H1 (cell line): ENCODE measurements at regions not wholly inside any gene's neighbourhood (a gene's known extent, or its start where the extent isn't known, plus 50 kb on each side); places are given as distances from the start of the nearest gene placed in this dataset.

Experiments
- CTCF ChIA-PET: fragments of 300-600 bp; sonication (Branson Sonifier 250); formaldehyde crosslinking; loops from one replicate; lab custom pipeline; 2021; ENCODE audit not compliant: partially characterized antibody; lab: Charles Lee
- POLR2A ChIA-PET: fragments of 300-600 bp; sonication (Branson Sonifier 250); formaldehyde crosslinking; loops from one replicate; lab custom pipeline; 2021; ENCODE audit warnings: inconsistent platforms; ENCODE audit not compliant: partially characterized antibody; lab: Charles Lee
- DNase-seq, 2 experiments: peaks; one replicate each; pipeline versions ENCODE4 v3.0.0 to v3.0.0-alpha.2; 2010 to 2022; ENCODE audit warnings: low spot score in 2 of 2, low read depth in 1 of 2, mixed read lengths in 1 of 2
- FAIRE-seq: peaks from 2 replicates; lab custom pipeline; 2011; peaks lifted over from hg19 to GRCh38; lab: Jason Lieb, UNC
- H2AFZ ChIP-seq: 2 replicates; pipeline ENCODE4 v1.8.1; 2012; ENCODE audit warnings: low read length, inconsistent platforms
- H2AK5ac ChIP-seq: 2 replicates; pipeline ENCODE4 v1.6.1; 2013; ENCODE audit warnings: low read depth, low read length
- H2BK120ac ChIP-seq: replicated peaks from 2 replicates; pipeline ENCODE3; 2013; ENCODE audit warnings: low read depth, low read length, inconsistent platforms
- H2BK12ac ChIP-seq: 2 replicates; pipeline ENCODE4 v1.6.1; 2013; ENCODE audit warnings: low read depth, low read length
- H2BK15ac ChIP-seq: 2 replicates; pipeline ENCODE4 v1.6.1; 2013; ENCODE audit warnings: low read length
- H2BK20ac ChIP-seq: 2 replicates; pipeline ENCODE4 v1.6.1; 2013; ENCODE audit warnings: low read length
- H2BK5ac ChIP-seq: 2 replicates; pipeline ENCODE4 v1.6.1; 2013; ENCODE audit warnings: low read depth, low read length
- H3K14ac ChIP-seq: 2 replicates; pipeline ENCODE4 v1.6.1; 2013; ENCODE audit warnings: inconsistent platforms; ENCODE audit not compliant: insufficient read length
- H3K18ac ChIP-seq: 2 replicates; pipeline ENCODE4 v1.6.1; 2013; ENCODE audit warnings: low read length; ENCODE audit errors: extremely low read depth
- H3K23ac ChIP-seq: 2 replicates; pipeline ENCODE4 v1.6.1; 2013; ENCODE audit warnings: inconsistent platforms; ENCODE audit not compliant: insufficient read length
- H3K23me2 ChIP-seq: 2 replicates; pipeline ENCODE4 v1.6.1; 2013; ENCODE audit warnings: low read depth, low read length
- H3K27ac ChIP-seq: 2 replicates; pipeline ENCODE4 v1.6.1; 2011; ENCODE audit warnings: low read depth, low read length, inconsistent platforms
- H3K27me3 ChIP-seq, 4 experiments: replicated peaks in 1 of 4; 1 replicate in 1 of 4; 2 replicates in 3 of 4; pipeline versions ENCODE4 v1.6.1 to v1.8.1; 2011 to 2013; ENCODE audit warnings: low read length in 3 of 4, mild to moderate bottlenecking in 3 of 4, inconsistent platforms in 2 of 4, mixed read lengths in 2 of 4, moderate library complexity in 1 of 4; ENCODE audit not compliant: control insufficient read depth in 3 of 4, insufficient read depth in 3 of 4; ENCODE audit errors: extremely low read depth in 1 of 4
- H3K36me3 ChIP-seq, 4 experiments: 2 replicates each; pipeline versions ENCODE4 v1.6.1 to v1.8.1; 2011 to 2013; ENCODE audit warnings: mild to moderate bottlenecking in 4 of 4, low read length in 3 of 4, moderate library complexity in 2 of 4, control low read depth in 1 of 4, inconsistent platforms in 1 of 4; ENCODE audit not compliant: insufficient read depth in 4 of 4, control insufficient read depth in 2 of 4
- H3K4ac ChIP-seq: replicated peaks from 2 replicates; pipeline ENCODE3; 2013; ENCODE audit warnings: low read length, low read depth, mixed read lengths, inconsistent platforms; ENCODE audit not compliant: insufficient read length
- H3K4me1 ChIP-seq, 4 experiments: replicated peaks in 1 of 4; 1 replicate in 1 of 4; 2 replicates in 3 of 4; pipeline versions ENCODE4 v1.6.1 to v1.8.1; 2011 to 2013; ENCODE audit warnings: low read length in 3 of 4, inconsistent platforms in 2 of 4, mixed read lengths in 1 of 4; ENCODE audit not compliant: insufficient read depth in 4 of 4, control insufficient read depth in 3 of 4
- H3K4me2 ChIP-seq, 2 experiments: 2 replicates each; pipeline versions ENCODE4 v1.6.1 to v1.8.1; 2011 to 2013; ENCODE audit warnings: low read depth in 2 of 2, low read length in 2 of 2, control low read depth in 1 of 2, inconsistent platforms in 1 of 2, mild to moderate bottlenecking in 1 of 2; ENCODE audit not compliant: insufficient read depth in 1 of 2
- H3K4me3 ChIP-seq, 4 experiments: fragments of 200-600, 300-600 bp in 1 of 4; sonication (generic), shearing (Covaris generic), sonication (Bioruptor Twin) in 1 of 4; 2 replicates each; pipeline versions ENCODE4 v1.5.1 to v1.8.1; 2011 to 2016; ENCODE audit warnings: low read length in 4 of 4, low read depth in 3 of 4, control low read depth in 2 of 4, inconsistent platforms in 2 of 4, mild to moderate bottlenecking in 2 of 4, mixed read lengths in 1 of 4, moderate library complexity in 1 of 4; ENCODE audit not compliant: insufficient read depth in 2 of 4; ENCODE audit errors: extremely low read depth in 1 of 4
- H3K56ac ChIP-seq: replicated peaks from 2 replicates; pipeline ENCODE3; 2013; ENCODE audit warnings: low read depth, mild to moderate bottlenecking, mixed read lengths, low read length, inconsistent platforms; ENCODE audit not compliant: insufficient read length
- H3K79me1 ChIP-seq: 2 replicates; pipeline ENCODE4 v1.6.1; 2013; ENCODE audit warnings: low read depth, low read length, control low read depth
- H3K79me2 ChIP-seq, 2 experiments: 2 replicates each; pipeline versions ENCODE4 v1.6.1 to v1.8.1; 2012 to 2013; ENCODE audit warnings: low read length in 2 of 2, mild to moderate bottlenecking in 2 of 2, inconsistent platforms in 1 of 2; ENCODE audit not compliant: insufficient read depth in 2 of 2, control insufficient read depth in 1 of 2
- H3K9ac ChIP-seq, 4 experiments: replicated peaks in 1 of 4; 1 replicate in 1 of 4; 2 replicates in 3 of 4; pipeline versions ENCODE4 v1.6.1 to v1.8.1; 2011 to 2013; ENCODE audit warnings: low read depth in 3 of 4, low read length in 3 of 4, control low read depth in 2 of 4, mild to moderate bottlenecking in 2 of 4, moderate library complexity in 2 of 4, inconsistent platforms in 1 of 4; ENCODE audit errors: extremely low read depth in 1 of 4
- H3K9me3 ChIP-seq, 2 experiments: 2 replicates each; pipeline versions ENCODE4 v1.6.1 to v1.8.1; 2012 to 2013; ENCODE audit warnings: mild to moderate bottlenecking in 2 of 2, moderate library complexity in 2 of 2, control low read depth in 1 of 2, inconsistent platforms in 1 of 2, low read depth in 1 of 2, low read length in 1 of 2, mixed read lengths in 1 of 2; ENCODE audit not compliant: insufficient read depth in 2 of 2
- H4K20me1 ChIP-seq, 2 experiments: replicated peaks in 1 of 2; 2 replicates each; pipeline versions ENCODE3 to v1.8.1; 2011 to 2013; ENCODE audit warnings: inconsistent platforms in 2 of 2, low read length in 2 of 2, mild to moderate bottlenecking in 1 of 2; ENCODE audit not compliant: insufficient read depth in 2 of 2, control insufficient read depth in 1 of 2
- H4K5ac ChIP-seq: 2 replicates; pipeline ENCODE4 v1.6.1; 2013; ENCODE audit warnings: low read length, low read depth, mixed read lengths, inconsistent platforms; ENCODE audit not compliant: insufficient read length
- H4K8ac ChIP-seq: 2 replicates; pipeline ENCODE4 v1.8.0; 2013; ENCODE audit warnings: mild to moderate bottlenecking, moderate library complexity, low read length, inconsistent platforms; ENCODE audit not compliant: insufficient read depth; ENCODE audit errors: extremely low read depth
- H4K91ac ChIP-seq: replicated peaks from 2 replicates; pipeline ENCODE3; 2013; ENCODE audit warnings: low read length, mixed read lengths, inconsistent platforms; ENCODE audit not compliant: insufficient read length
- KDM5A ChIP-seq: fragments of 200-600 bp; IDR thresholded peaks from 2 replicates; pipeline ENCODE4 v1.7.1; 2012; ENCODE audit warnings: mild to moderate bottlenecking, low read length, inconsistent platforms, mixed read lengths
- RAD21 ChIP-seq, 2 experiments: IDR thresholded peaks in 1 of 2; conservative IDR thresholded peaks in 1 of 2; 2 replicates each; pipeline ENCODE4 v1.6.1; 2011; ENCODE audit warnings: low read depth in 2 of 2, low read length in 2 of 2, improper control_type of control experiment in 1 of 2, inconsistent platforms in 1 of 2, mild to moderate bottlenecking in 1 of 2, moderate library complexity in 1 of 2
- TAF7 ChIP-seq: optimal IDR thresholded peaks from 2 replicates; pipeline ENCODE3; 2011; ENCODE audit warnings: low read depth, mild to moderate bottlenecking, inconsistent platforms, low read length, moderate library complexity, borderline replicate concordance
- WGBS, 2 experiments: shearing (Covaris generic) in 1 of 2; methylation state at CpG; one replicate each; pipeline versions ENCODE4 v1.1.6 to v1.1.7; 2013 to 2015; ENCODE audit warnings: low lambda C conversion rate in 2 of 2, mixed read lengths in 2 of 2, inconsistent platforms in 1 of 2, low coverage in 1 of 2, missing lambda C conversion rate in 1 of 2; ENCODE audit not compliant: insufficient replicate concordance in 2 of 2, insufficient coverage in 1 of 2, insufficient read length in 1 of 2; ENCODE audit errors: extremely low coverage in 1 of 2, missing lambda C conversion rate in 1 of 2; 5-methylcytosine and 5-hydroxymethylcytosine counted together
- TF ChIP-seq, protein P1 (sequence below), 3 experiments: IDR thresholded peaks; 1 replicate in 2 of 3; 2 replicates in 1 of 3; pipeline versions ENCODE4 v1.5.1 to v1.6.1; 2011; ENCODE audit warnings: low read length in 3 of 3, mild to moderate bottlenecking in 3 of 3, inconsistent platforms in 2 of 3, low read depth in 1 of 3, moderate library complexity in 1 of 3; ENCODE audit not compliant: insufficient read depth in 1 of 3; ENCODE audit errors: control extremely low read depth in 1 of 3

GRCh38 chr4:181301735-181302710, 941.2 kb upstream of the TENM3 start:
- Histone ChIP-seq H3K14ac (no peak overlapping the region), H3K4me1 (no peaks in the 10 kb centered on the region; a peak in 1 of 7 replicates), H4K8ac (no peak overlapping the region), H3K4me3 (no peak overlapping the region), H2BK12ac (no peak overlapping the region), H2AFZ (peak overlapping the region; percentile 55; the same call in 1 of the 2 replicates), H3K79me2 (no peaks in the 10 kb centered on the region), H3K4ac (no peak overlapping the region), H3K79me1 (no peaks in the 10 kb centered on the region), H3K56ac (no peak overlapping the region), H2BK15ac (no peak overlapping the region), H3K9ac (no peak overlapping the region), H3K27me3 (no peaks in the 10 kb centered on the region), H3K23me2 (no peaks in the 10 kb centered on the region), H2BK120ac (no peak overlapping the region), H3K18ac (no peak overlapping the region), H2BK20ac (no peak overlapping the region), H3K4me2 (no peak overlapping the region), H4K20me1 (no peaks in the 10 kb centered on the region), H2AK5ac (no peak overlapping the region), H3K27ac (no peak overlapping the region), H3K9me3 (no peaks in the 10 kb centered on the region), H2BK5ac (no peak overlapping the region), H4K5ac (no peak overlapping the region), H3K23ac (no peak overlapping the region), H3K36me3 (no peaks in the 10 kb centered on the region), H4K91ac (no peak overlapping the region)
- ChIA-PET CTCF (interaction anchor here (0.6 to 4.3 kb wide), 30 partner anchors 10 to 879 kb away, joined by 3 to 29 read pairs (median 4); no protein-coding TSS in a partner anchor), POLR2A (no interaction called here)
- DNase-seq (peak in 1 of 2 experiments; percentile 69), FAIRE-seq (peak; percentile 82)
- 57% methylated on average over 9 of the region's 9 CpGs; no CpG with 5 or more reads in 1 of the 2 experiments for WGBS, 2 experiments
- TF ChIP-seq, protein P1, sequence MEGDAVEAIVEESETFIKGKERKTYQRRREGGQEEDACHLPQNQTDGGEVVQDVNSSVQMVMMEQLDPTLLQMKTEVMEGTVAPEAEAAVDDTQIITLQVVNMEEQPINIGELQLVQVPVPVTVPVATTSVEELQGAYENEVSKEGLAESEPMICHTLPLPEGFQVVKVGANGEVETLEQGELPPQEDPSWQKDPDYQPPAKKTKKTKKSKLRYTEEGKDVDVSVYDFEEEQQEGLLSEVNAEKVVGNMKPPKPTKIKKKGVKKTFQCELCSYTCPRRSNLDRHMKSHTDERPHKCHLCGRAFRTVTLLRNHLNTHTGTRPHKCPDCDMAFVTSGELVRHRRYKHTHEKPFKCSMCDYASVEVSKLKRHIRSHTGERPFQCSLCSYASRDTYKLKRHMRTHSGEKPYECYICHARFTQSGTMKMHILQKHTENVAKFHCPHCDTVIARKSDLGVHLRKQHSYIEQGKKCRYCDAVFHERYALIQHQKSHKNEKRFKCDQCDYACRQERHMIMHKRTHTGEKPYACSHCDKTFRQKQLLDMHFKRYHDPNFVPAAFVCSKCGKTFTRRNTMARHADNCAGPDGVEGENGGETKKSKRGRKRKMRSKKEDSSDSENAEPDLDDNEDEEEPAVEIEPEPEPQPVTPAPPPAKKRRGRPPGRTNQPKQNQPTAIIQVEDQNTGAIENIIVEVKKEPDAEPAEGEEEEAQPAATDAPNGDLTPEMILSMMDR (IDR thresholded peaks at IDR 0.05; ENCODE audit: control extremely low read depth in 1 of 3, insufficient read depth in 1 of 3, low read depth in 1 of 3, low read length in 3 of 3) = peak; percentile 74 to 81 (median 76)
- TF ChIP-seq KDM5A (no peak), TAF7 (no peak), RAD21 (IDR thresholded peaks at IDR 0.05 in 1 of 2, conservative IDR thresholded peaks at IDR 0.05 in 1 of 2; ENCODE audit: low read depth in 2 of 2, low read length in 2 of 2) (peak; percentile 73 to 79)
